ENCODE measurements at regions not wholly inside any gene's neighbourhood (a gene's known extent, or its start where the extent isn't known, plus 50 kb on each side); places are given as distances from the start of the nearest gene placed in this dataset.
"Not testable (repeated sequence)": the region's sequence is repeated elsewhere in the genome, so short reads cannot be mapped to it uniquely, and the experiment has no call there.

DNA sequence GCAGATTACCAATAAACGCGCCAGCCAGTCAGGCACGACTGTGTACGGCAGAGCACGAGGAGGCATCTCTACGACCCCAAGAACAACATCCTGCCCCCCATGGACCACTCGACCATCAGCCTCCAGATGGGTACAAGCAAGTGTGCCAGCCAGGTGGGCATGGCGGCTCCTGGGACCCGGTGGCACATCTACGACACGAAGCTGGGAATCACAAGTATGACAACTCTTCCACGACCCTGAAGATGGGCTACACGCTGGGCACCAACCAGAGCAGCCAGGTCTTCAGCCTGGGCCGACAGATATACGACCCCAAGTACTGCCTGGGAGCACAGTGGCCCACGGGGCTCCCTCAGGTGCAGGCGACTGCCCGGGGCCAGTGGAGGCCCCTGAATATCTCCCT is 217.6 kb downstream of the POTED start:
- Histone ChIP-seq H3K4me3 (ENCODE audit: low read length) (no peak overlapping the region), H3K9me3 (ENCODE audit: control insufficient read depth, insufficient read depth, low read length) (no peaks in the 10 kb centered on the region), H3K36me3 (ENCODE audit: control insufficient read depth, low read length) (no peaks in the 10 kb centered on the region), H3K79me2 (ENCODE audit: control insufficient read depth, low read length) (no peaks in the 10 kb centered on the region), H4K20me1 (ENCODE audit: control insufficient read depth, insufficient read depth, low read depth, low read length) (no peaks in the 10 kb centered on the region), H3K9me2 (replicated peaks; ENCODE audit: control insufficient read depth, low read length) (no peaks in the 10 kb centered on the region), H3F3A (ENCODE audit: control insufficient read depth, insufficient read depth) (no peaks in the 10 kb centered on the region), H3K4me2 (ENCODE audit: low read length) (no peak overlapping the region), H3K27me3 (ENCODE audit: control insufficient read depth, low read length) (no peaks in the 10 kb centered on the region), H3K4me1 (ENCODE audit: control insufficient read depth, low read length) (no peaks in the 10 kb centered on the region), H3K27ac (ENCODE audit: low read depth, low read length) (no peak overlapping the region)
- TF ChIP-seq, protein P1, sequence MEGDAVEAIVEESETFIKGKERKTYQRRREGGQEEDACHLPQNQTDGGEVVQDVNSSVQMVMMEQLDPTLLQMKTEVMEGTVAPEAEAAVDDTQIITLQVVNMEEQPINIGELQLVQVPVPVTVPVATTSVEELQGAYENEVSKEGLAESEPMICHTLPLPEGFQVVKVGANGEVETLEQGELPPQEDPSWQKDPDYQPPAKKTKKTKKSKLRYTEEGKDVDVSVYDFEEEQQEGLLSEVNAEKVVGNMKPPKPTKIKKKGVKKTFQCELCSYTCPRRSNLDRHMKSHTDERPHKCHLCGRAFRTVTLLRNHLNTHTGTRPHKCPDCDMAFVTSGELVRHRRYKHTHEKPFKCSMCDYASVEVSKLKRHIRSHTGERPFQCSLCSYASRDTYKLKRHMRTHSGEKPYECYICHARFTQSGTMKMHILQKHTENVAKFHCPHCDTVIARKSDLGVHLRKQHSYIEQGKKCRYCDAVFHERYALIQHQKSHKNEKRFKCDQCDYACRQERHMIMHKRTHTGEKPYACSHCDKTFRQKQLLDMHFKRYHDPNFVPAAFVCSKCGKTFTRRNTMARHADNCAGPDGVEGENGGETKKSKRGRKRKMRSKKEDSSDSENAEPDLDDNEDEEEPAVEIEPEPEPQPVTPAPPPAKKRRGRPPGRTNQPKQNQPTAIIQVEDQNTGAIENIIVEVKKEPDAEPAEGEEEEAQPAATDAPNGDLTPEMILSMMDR (IDR thresholded peaks at IDR 0.05; ENCODE audit: low read depth, low read length, poor library complexity, severe bottlenecking) = no peak
- no peak for TF ChIP-seq EZH2phosphoT487 (IDR thresholded peaks at IDR 0.05; ENCODE audit: borderline replicate concordance, low read length)

DNA sequence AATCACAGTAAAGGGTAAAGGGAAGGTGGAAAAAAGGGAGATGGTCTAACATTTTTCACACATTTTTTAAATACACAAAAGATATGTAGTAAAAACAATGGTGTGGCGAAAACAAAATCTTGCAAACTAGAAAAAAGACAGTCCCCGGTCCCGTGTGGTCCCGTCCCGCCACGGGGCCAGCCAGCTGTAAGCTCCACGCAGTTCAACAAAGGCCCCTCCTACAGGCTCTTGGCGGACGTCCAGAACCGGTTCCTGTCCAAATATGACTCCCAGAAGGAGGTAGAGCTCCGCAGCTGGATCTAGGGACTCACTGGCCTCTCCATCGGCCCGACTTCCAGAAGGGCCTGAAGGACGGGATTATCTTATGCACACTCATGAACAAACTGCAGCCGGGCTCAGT is 216.9 kb downstream of the POTED start:
- H3F3A ChIP-seq (ENCODE audit: control insufficient read depth, insufficient read depth); H3K4me3 ChIP-seq (ENCODE audit: low read length); H3K27me3 ChIP-seq (ENCODE audit: control insufficient read depth, low read length); H3K9me3 ChIP-seq (ENCODE audit: control insufficient read depth, insufficient read depth, low read length); H3K79me2 ChIP-seq (ENCODE audit: control insufficient read depth, low read length); H3K4me1 ChIP-seq (ENCODE audit: control insufficient read depth, low read length); H3K27ac ChIP-seq (ENCODE audit: low read depth, low read length); H3K9me2 ChIP-seq (replicated peaks; ENCODE audit: control insufficient read depth, low read length); H3K36me3 ChIP-seq (ENCODE audit: control insufficient read depth, low read length); H4K20me1 ChIP-seq (ENCODE audit: control insufficient read depth, insufficient read depth, low read depth, low read length); H3K4me2 ChIP-seq (ENCODE audit: low read length): not testable (repeated sequence)

DNA sequence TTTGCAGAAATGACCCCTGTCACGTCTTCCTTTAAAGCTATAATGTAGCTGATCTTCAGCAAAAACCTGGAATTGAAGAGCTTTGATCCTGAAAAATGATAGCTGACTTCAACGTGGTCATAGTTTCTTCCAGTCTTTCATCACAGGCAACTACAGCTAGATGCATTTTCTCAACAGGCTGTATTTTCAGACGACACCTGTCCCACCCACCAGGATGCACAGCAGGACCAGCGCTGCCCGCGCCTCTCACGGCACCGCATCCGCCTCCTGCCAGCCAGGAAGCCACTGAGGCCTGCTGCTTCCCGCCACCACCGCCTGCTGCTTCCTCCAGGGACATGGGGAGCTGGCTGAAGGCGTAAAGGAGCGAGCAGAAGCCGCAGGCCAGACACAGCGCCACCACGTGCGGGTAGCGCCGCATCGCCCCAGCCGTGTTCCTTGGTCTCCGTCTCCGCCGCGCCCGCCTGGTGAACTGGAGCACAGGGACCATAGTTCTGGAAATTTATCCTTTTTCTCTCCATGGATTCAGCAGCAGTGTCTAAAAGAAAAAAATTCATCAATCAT is 215.7 kb downstream of the POTED start:
- H4K20me1 ChIP-seq (ENCODE audit: control insufficient read depth, insufficient read depth, low read depth, low read length); H3K4me2 ChIP-seq (ENCODE audit: low read length); H3K36me3 ChIP-seq (ENCODE audit: control insufficient read depth, low read length); H3K9me3 ChIP-seq (ENCODE audit: control insufficient read depth, insufficient read depth, low read length); H3K9me2 ChIP-seq (replicated peaks; ENCODE audit: control insufficient read depth, low read length); H3K4me1 ChIP-seq (ENCODE audit: control insufficient read depth, low read length); H3F3A ChIP-seq (ENCODE audit: control insufficient read depth, insufficient read depth); H3K27ac ChIP-seq (ENCODE audit: low read depth, low read length); H3K79me2 ChIP-seq (ENCODE audit: control insufficient read depth, low read length); H3K27me3 ChIP-seq (ENCODE audit: control insufficient read depth, low read length); H3K4me3 ChIP-seq (ENCODE audit: low read length): not testable (repeated sequence)

DNA sequence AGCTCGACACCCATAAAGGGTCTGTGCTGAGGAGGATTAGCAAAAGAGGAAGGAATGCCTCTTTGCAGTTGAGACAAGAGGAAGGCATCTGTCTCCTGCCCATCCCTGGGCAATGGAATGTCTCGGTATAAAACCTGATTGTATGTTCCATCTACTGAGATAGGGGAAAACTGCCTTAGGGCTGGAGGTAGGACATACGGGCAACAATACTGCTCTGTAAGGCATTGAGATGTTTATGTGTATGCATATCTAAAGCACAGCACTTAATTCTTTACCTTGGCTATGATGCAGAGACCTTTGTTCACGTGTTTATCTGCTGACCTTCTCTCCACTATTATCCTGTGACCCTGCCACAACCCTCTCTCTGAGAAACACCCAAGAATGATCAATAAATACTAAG is 210.7 kb downstream of the POTED start:
- not testable (repeated sequence) for H3K27me3 ChIP-seq (ENCODE audit: control insufficient read depth, low read length); H3K79me2 ChIP-seq (ENCODE audit: control insufficient read depth, low read length); H3K4me3 ChIP-seq (ENCODE audit: low read length); H3F3A ChIP-seq (ENCODE audit: control insufficient read depth, insufficient read depth); H3K4me2 ChIP-seq (ENCODE audit: low read length); H3K9me3 ChIP-seq (ENCODE audit: control insufficient read depth, insufficient read depth, low read length); H3K9me2 ChIP-seq (replicated peaks; ENCODE audit: control insufficient read depth, low read length); H4K20me1 ChIP-seq (ENCODE audit: control insufficient read depth, insufficient read depth, low read depth, low read length); H3K36me3 ChIP-seq (ENCODE audit: control insufficient read depth, low read length); H3K27ac ChIP-seq (ENCODE audit: low read depth, low read length); H3K4me1 ChIP-seq (ENCODE audit: control insufficient read depth, low read length)

DNA sequence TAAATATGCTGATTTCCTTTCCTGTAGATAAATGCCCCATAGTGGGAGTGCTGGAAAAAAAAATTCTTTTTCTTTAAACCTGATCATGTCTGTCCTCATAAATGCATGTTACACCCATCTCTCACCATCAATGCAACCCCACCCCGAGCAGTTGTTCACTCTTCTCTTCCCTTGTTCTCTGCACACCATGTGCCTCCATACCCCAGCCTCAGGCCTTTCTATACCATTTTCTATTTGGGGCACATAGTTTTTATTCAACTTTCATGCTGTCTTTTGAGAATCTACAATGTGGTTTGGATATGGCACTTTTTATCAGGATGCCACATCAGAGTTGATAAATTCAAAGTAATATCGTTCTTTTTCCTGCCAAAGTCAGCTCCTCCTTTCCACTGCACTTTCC is 202.6 kb downstream of the POTED start:
- not testable (repeated sequence) for H4K20me1 ChIP-seq (ENCODE audit: control insufficient read depth, insufficient read depth, low read depth, low read length); H3K9me2 ChIP-seq (replicated peaks; ENCODE audit: control insufficient read depth, low read length); H3K9me3 ChIP-seq (ENCODE audit: control insufficient read depth, insufficient read depth, low read length); H3K36me3 ChIP-seq (ENCODE audit: control insufficient read depth, low read length); H3K79me2 ChIP-seq (ENCODE audit: control insufficient read depth, low read length); H3K27ac ChIP-seq (ENCODE audit: low read depth, low read length); H3K27me3 ChIP-seq (ENCODE audit: control insufficient read depth, low read length); H3F3A ChIP-seq (ENCODE audit: control insufficient read depth, insufficient read depth); H3K4me1 ChIP-seq (ENCODE audit: control insufficient read depth, low read length); H3K4me2 ChIP-seq (ENCODE audit: low read length); H3K4me3 ChIP-seq (ENCODE audit: low read length)

DNA sequence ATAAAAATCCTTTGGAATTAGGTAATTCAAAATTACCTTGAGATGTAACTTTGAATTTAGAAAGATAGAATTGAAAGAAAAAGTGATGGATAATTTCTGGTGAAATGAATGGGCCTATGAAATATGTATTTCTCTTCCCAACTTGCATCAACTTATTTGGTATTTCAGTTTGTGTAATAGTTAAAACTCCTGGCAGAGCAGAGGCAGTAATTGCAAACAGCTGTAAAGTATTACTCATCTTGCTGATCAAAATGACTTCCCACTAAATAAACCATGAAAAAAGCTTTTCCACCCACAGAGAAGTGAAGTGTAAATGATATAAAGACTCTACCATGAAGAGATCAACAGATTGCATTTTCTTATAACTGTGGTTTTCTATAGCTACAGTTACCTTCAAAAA is 201.0 kb downstream of the POTED start:
- not testable (repeated sequence) for H4K20me1 ChIP-seq (ENCODE audit: control insufficient read depth, insufficient read depth, low read depth, low read length); H3K27ac ChIP-seq (ENCODE audit: low read depth, low read length); H3K27me3 ChIP-seq (ENCODE audit: control insufficient read depth, low read length); H3K9me3 ChIP-seq (ENCODE audit: control insufficient read depth, insufficient read depth, low read length); H3K4me3 ChIP-seq (ENCODE audit: low read length); H3K4me2 ChIP-seq (ENCODE audit: low read length); H3F3A ChIP-seq (ENCODE audit: control insufficient read depth, insufficient read depth); H3K9me2 ChIP-seq (replicated peaks; ENCODE audit: control insufficient read depth, low read length); H3K36me3 ChIP-seq (ENCODE audit: control insufficient read depth, low read length); H3K79me2 ChIP-seq (ENCODE audit: control insufficient read depth, low read length); H3K4me1 ChIP-seq (ENCODE audit: control insufficient read depth, low read length)

DNA sequence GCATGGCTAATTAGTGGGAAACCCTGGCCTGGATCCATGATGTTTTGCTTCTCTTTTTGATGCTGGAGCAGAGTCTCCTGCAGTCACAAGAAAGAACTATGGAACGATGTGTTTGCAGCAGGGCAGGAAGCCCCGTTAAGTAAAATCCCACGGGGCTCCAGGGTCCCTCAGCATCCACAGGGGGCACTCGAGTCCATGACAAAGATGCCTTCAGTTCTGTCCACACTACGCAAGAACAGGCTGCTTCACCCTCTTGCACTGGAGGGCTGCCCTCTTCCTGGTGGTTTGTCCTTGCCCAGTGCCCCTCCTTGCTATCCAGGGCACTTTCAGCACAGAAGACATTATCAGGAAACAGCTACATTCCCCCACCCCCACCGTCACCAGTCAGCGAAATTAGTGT is 196.9 kb downstream of the POTED start:
- not testable (repeated sequence) for H3K4me1 ChIP-seq (ENCODE audit: control insufficient read depth, low read length); H3K79me2 ChIP-seq (ENCODE audit: control insufficient read depth, low read length); H4K20me1 ChIP-seq (ENCODE audit: control insufficient read depth, insufficient read depth, low read depth, low read length); H3K4me3 ChIP-seq (ENCODE audit: low read length); H3K9me2 ChIP-seq (replicated peaks; ENCODE audit: control insufficient read depth, low read length); H3K36me3 ChIP-seq (ENCODE audit: control insufficient read depth, low read length); H3F3A ChIP-seq (ENCODE audit: control insufficient read depth, insufficient read depth); H3K9me3 ChIP-seq (ENCODE audit: control insufficient read depth, insufficient read depth, low read length); H3K27me3 ChIP-seq (ENCODE audit: control insufficient read depth, low read length); H3K27ac ChIP-seq (ENCODE audit: low read depth, low read length); H3K4me2 ChIP-seq (ENCODE audit: low read length)

DNA sequence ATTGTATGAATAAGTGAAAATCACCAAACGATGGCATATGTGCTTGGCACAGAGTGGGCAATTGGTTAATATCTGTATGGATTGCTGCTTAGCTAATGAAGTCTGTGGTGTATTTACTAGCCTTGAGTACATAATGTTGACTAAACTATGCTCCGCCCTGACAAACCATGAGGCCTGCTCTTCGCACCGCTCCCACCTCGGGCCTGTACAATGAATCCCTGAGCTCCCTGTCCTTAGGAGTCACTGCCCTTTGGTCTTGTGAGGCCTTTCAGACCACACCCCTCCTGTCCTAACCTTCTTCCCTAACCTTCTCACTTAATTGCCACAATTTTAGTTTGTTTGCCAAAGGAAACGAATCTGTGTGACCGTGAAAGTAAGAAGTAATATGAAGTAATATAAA is 193.2 kb downstream of the POTED start:
- not testable (repeated sequence) for H3K27ac ChIP-seq (ENCODE audit: low read depth, low read length); H3K79me2 ChIP-seq (ENCODE audit: control insufficient read depth, low read length); H3K4me1 ChIP-seq (ENCODE audit: control insufficient read depth, low read length); H3F3A ChIP-seq (ENCODE audit: control insufficient read depth, insufficient read depth); H3K9me3 ChIP-seq (ENCODE audit: control insufficient read depth, insufficient read depth, low read length); H3K4me3 ChIP-seq (ENCODE audit: low read length); H3K27me3 ChIP-seq (ENCODE audit: control insufficient read depth, low read length); H4K20me1 ChIP-seq (ENCODE audit: control insufficient read depth, insufficient read depth, low read depth, low read length); H3K4me2 ChIP-seq (ENCODE audit: low read length); H3K9me2 ChIP-seq (replicated peaks; ENCODE audit: control insufficient read depth, low read length); H3K36me3 ChIP-seq (ENCODE audit: control insufficient read depth, low read length)
